Body of pancreas (tissue), 4 donors: ENCODE measurements at regions not wholly inside any gene's neighbourhood (a gene's known extent, or its start where the extent isn't known, plus 50 kb on each side); places are given as distances from the start of the nearest gene placed in this dataset.

Experiments
- ATAC-seq: fragments of 150-250 bp; one replicate; pipeline ENCODE4 v1.9.1; 2016
- DNase-seq, 4 donors: peaks; one replicate each; pipeline ENCODE4 v3.0.0-alpha.2; 2019
- H3K27ac ChIP-seq, 4 donors: fragments of 200-600 bp; sonication (generic); 1 replicate in 3 of 4; 2 replicates in 1 of 4; pipeline versions ENCODE4 v1.5.1 to v1.6.1; 2016 to 2019; ENCODE audit warnings: mild to moderate bottlenecking in 1 of 4, mixed read lengths in 1 of 4, moderate library complexity in 1 of 4
- H3K27me3 ChIP-seq, 2 donors: fragments of 200-600 bp; sonication (generic); one replicate each; pipeline ENCODE4 v1.6.0; 2016; ENCODE audit warnings: mild to moderate bottlenecking in 1 of 2
- H3K36me3 ChIP-seq, 2 donors: fragments of 200-600 bp; sonication (generic); replicated peaks in 1 of 2; 2 replicates each; pipeline ENCODE4 v1.5.1; 2016; ENCODE audit warnings: low read depth in 2 of 2; ENCODE audit not compliant: insufficient read depth in 1 of 2
- H3K4me1 ChIP-seq: fragments of 200-600 bp; sonication (generic); one replicate; pipeline ENCODE4 v1.6.0; 2016
- H3K4me3 ChIP-seq, 2 donors: fragments of 200-600 bp; sonication (generic); 1 replicate in 1 of 2; 2 replicates in 1 of 2; pipeline ENCODE4 v1.5.1; 2016 to 2019
- H3K9me3 ChIP-seq, 3 donors: fragments of 200-600 bp; sonication (generic); 1 replicate in 2 of 3; 2 replicates in 1 of 3; pipeline ENCODE4 v1.5.1; 2016
- POLR2A ChIP-seq, 3 donors: fragments of 450-650 bp; IDR thresholded peaks; one replicate each; pipeline ENCODE4 v1.6.1; 2016; ENCODE audit warnings: antibody characterized with exemption in 3 of 3, mild to moderate bottlenecking in 2 of 3
- WGBS, 2 donors: methylation state at CpG; one replicate each; pipeline ENCODE4 v1.1.5; 2017; 5-methylcytosine and 5-hydroxymethylcytosine counted together
- intact Hi-C: fragments of 100-400 bp; cut with DNase I; formaldehyde crosslinking; loops from one replicate; pipeline ENCODE4 v1.15.1; 2023
- TF ChIP-seq, protein P1 (sequence below), 7 experiments: fragments of 450-650 bp in 4 of 7; fragments of 200-600 bp in 3 of 7; sonication (generic) in 3 of 7; IDR thresholded peaks; one replicate each; pipeline ENCODE4 v1.5.1; 2016 to 2019; ENCODE audit warnings: antibody characterized with exemption in 7 of 7

GRCh38 chr5:54825005-54825404 is 160.4 kb downstream of the ESM1 start:
- H3K4me1 ChIP-seq, result no peaks in the 10 kb centered on the region
- intact Hi-C loops, result no loop called here
- no peak overlapping the region for H3K4me3 ChIP-seq
- no peak overlapping the region for H3K27ac ChIP-seq
- ATAC-seq, result no peak
- no peaks in the 10 kb centered on the region for H3K27me3 ChIP-seq
- TF ChIP-seq, protein P1, sequence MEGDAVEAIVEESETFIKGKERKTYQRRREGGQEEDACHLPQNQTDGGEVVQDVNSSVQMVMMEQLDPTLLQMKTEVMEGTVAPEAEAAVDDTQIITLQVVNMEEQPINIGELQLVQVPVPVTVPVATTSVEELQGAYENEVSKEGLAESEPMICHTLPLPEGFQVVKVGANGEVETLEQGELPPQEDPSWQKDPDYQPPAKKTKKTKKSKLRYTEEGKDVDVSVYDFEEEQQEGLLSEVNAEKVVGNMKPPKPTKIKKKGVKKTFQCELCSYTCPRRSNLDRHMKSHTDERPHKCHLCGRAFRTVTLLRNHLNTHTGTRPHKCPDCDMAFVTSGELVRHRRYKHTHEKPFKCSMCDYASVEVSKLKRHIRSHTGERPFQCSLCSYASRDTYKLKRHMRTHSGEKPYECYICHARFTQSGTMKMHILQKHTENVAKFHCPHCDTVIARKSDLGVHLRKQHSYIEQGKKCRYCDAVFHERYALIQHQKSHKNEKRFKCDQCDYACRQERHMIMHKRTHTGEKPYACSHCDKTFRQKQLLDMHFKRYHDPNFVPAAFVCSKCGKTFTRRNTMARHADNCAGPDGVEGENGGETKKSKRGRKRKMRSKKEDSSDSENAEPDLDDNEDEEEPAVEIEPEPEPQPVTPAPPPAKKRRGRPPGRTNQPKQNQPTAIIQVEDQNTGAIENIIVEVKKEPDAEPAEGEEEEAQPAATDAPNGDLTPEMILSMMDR (IDR thresholded peaks at IDR 0.05), result no peak
- no peak for TF ChIP-seq POLR2A (IDR thresholded peaks at IDR 0.05)
- H3K36me3 ChIP-seq, result no peaks in the 10 kb centered on the region
- no peaks in the 10 kb centered on the region for H3K9me3 ChIP-seq
- DNase-seq, result no peak

DNA sequence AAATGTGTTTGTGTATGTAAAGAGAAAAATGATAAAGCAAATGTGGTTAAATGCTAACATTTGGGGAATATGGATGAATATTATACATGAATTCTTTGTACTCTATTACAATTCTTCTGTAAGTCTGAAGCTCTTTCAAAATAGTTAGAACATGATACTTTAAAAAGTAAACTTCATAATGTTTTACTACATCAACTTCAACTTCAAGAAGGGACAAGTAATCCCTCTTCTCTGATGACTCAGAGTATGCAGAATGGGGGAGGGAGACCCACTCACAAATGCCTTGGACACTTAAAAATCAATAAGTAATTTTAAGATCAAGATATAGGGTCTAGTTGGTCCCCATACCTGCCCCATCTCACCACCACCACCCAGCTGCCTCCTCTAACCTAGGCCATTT is 162.4 kb downstream of the ESM1 start:
- no peak overlapping the region for H3K27ac ChIP-seq
- H3K9me3 ChIP-seq, result no peaks in the 10 kb centered on the region
- no peak overlapping the region for H3K4me3 ChIP-seq
- intact Hi-C loops, result no loop called here
- no peaks in the 10 kb centered on the region for H3K27me3 ChIP-seq
- ATAC-seq (no peak), DNase-seq (no peak)
- H3K36me3 ChIP-seq, result no peaks in the 10 kb centered on the region
- H3K4me1 ChIP-seq, result no peaks in the 10 kb centered on the region
- no peak for TF ChIP-seq POLR2A (IDR thresholded peaks at IDR 0.05)
- TF ChIP-seq, protein P1 (IDR thresholded peaks at IDR 0.05), result no peak

DNA sequence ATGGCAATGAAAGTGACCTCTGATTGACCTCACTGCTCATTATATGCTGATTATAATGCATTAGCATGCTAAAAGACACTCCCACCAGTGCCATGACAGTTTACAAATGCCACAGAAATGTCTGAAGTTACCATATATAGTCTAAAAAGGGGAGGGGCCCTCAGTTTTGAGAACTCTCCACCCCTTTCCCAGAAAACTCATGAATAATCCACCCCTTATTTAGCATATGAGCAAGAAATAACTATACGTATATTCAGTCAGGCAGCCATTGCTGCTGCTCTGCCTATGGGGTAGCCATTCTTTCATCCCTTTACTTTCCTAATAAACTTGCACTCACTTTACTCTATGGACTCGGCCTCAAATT is 163.1 kb downstream of the ESM1 start:
- intact Hi-C loops, result no loop called here
- no peak overlapping the region for H3K4me3 ChIP-seq
- no peaks in the 10 kb centered on the region for H3K4me1 ChIP-seq
- ATAC-seq, result no peak
- no peaks in the 10 kb centered on the region for H3K9me3 ChIP-seq
- no peaks in the 10 kb centered on the region for H3K36me3 ChIP-seq
- TF ChIP-seq POLR2A (IDR thresholded peaks at IDR 0.05), result no peak
- TF ChIP-seq, protein P1 (IDR thresholded peaks at IDR 0.05), result no peak
- H3K27me3 ChIP-seq, result no peaks in the 10 kb centered on the region
- no peak overlapping the region for H3K27ac ChIP-seq
- 68 to 77% methylated on average over 2 of the region's 2 CpGs for WGBS, 2 donors
- no peak for DNase-seq

DNA sequence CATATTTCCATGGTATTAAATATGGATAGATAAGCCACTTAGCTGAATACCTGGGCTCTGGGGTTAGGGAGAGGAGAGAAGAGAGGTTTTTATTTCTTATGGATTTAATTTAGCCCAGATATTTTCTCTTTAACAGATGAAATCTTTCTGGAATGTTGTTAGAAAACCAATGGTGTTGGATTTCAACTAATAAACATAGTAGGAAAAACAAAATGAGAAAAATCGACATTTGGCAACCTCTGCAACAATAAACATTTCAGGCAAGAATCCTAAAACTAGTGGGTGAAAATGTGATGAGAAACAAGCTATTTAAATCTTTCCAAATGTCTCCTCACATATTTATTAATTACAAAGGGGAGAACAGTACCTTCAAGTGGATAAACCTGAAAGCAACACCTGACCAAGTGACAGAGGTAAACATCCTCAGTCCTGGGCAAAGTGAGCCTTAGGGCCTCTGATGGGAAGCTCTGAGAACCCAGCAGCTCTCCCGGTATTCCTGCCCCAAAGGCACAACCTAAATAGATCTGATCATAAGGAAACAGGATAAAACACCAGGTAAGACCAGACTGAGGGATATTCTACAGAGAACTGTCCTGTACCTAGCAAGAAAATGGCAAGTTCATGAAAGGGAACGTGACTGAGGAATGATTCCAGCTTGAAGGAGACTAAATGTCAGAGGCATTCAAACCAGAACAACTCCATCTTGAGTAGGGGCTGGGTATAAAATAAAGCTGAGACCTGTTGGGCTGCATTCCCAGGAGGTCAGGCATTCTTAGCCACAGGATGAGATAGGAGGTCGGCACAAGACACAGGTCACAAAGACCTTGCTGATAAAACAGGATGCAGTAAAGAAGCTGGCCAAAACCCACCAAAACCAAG is 163.7 kb downstream of the ESM1 start:
- Histone ChIP-seq H3K4me1 (no peaks in the 10 kb centered on the region), H3K27me3 (no peaks in the 10 kb centered on the region), H3K4me3 (no peak overlapping the region), H3K27ac (no peak overlapping the region), H3K36me3 (no peaks in the 10 kb centered on the region), H3K9me3 (no peaks in the 10 kb centered on the region)
- no peak for TF ChIP-seq POLR2A (IDR thresholded peaks at IDR 0.05)
- TF ChIP-seq, protein P1 (IDR thresholded peaks at IDR 0.05), result no peak
- ATAC-seq (no peak), DNase-seq (no peak)
- intact Hi-C loops, result no loop called here
- WGBS, 2 donors, result 56 to 58% methylated on average over 4 of the region's 4 CpGs
